ENCODE measurements at regions not wholly inside any gene's neighbourhood (a gene's known extent, or its start where the extent isn't known, plus 50 kb on each side); places are given as distances from the start of the nearest gene placed in this dataset.

GRCh38 chr13:90999401-90999800 lies 348.1 kb upstream of the MIR17HG start:
- no peak for TF ChIP-seq ZNF462 (CRISPR knock-in tag; IDR thresholded peaks at IDR 0.05)
- TF ChIP-seq JUNB (IDR thresholded peaks at IDR 0.05; ENCODE audit: unreplicated experiment): no peak
- TF ChIP-seq STAT1 (IDR thresholded peaks at IDR 0.05; ENCODE audit: unreplicated experiment): no peak
- no peak for TF ChIP-seq CREB1 (CRISPR knock-in tag; IDR thresholded peaks at IDR 0.05; ENCODE audit: low read depth)
- no peak for TF ChIP-seq ZNF331 (CRISPR knock-in tag; IDR thresholded peaks at IDR 0.05; ENCODE audit: low read depth)
- no peak for TF ChIP-seq ZNF114 (CRISPR knock-in tag; IDR thresholded peaks at IDR 0.05)
- TF ChIP-seq POLR2AphosphoS5 (IDR thresholded peaks at IDR 0.05; ENCODE audit: low read depth): no peak
- TF ChIP-seq REST (IDR thresholded peaks at IDR 0.05; ENCODE audit: unreplicated experiment): no peak
- no peak for TF ChIP-seq EZH2 (IDR thresholded peaks at IDR 0.05; ENCODE audit: low read depth, unreplicated experiment)
- no peak for TF ChIP-seq EZH2phosphoT487 (IDR thresholded peaks at IDR 0.05; ENCODE audit: unreplicated experiment)
- no peak for TF ChIP-seq ETS1 (IDR thresholded peaks at IDR 0.05)
- Mint-ChIP-seq H3K27ac (no peak overlapping the region), H3K4me1 (no peaks in the 10 kb centered on the region), H3K4me3 (no peak overlapping the region), H3K36me3 (ENCODE audit: low read depth) (no peaks in the 10 kb centered on the region), H3K27me3 (ENCODE audit: insufficient read depth, low read depth, poor library complexity) (no peaks in the 10 kb centered on the region), H3K9me3 (no peaks in the 10 kb centered on the region)
- Histone ChIP-seq H3K4me2 (no peak overlapping the region), H3K4me1 (ENCODE audit: insufficient read depth) (no peaks in the 10 kb centered on the region), H3K27me3 (ENCODE audit: insufficient read depth) (no peaks in the 10 kb centered on the region), H3K79me2 (replicated peaks; ENCODE audit: insufficient read depth) (no peaks in the 10 kb centered on the region), H3K9me2 (ENCODE audit: insufficient read depth) (no peaks in the 10 kb centered on the region), H3F3A (replicated peaks; ENCODE audit: low read depth) (no peaks in the 10 kb centered on the region), H2AFZ (peak overlapping the region; percentile 82; the same call in 1 of the 2 replicates), H3K36me3 (ENCODE audit: insufficient read depth) (no peaks in the 10 kb centered on the region), H3K27ac (ENCODE audit: low read depth) (no peak overlapping the region), H4K20me1 (replicated peaks; ENCODE audit: insufficient read depth) (no peaks in the 10 kb centered on the region), H3K4me3 (no peak overlapping the region)
- ATAC-seq: no peak
- no peak for DNase-seq (ENCODE audit: low spot score)

All from GM23338 (cell line).